HG03439 (cell line): ENCODE measurements at regions not wholly inside any gene's neighbourhood (a gene's known extent, or its start where the extent isn't known, plus 50 kb on each side); places are given as distances from the start of the nearest gene placed in this dataset.
"Not testable (repeated sequence)": the region's sequence is repeated elsewhere in the genome, so short reads cannot be mapped to it uniquely, and the experiment has no call there.

Source experiments
- ATAC-seq: cut with Tn5 transposase; IDR thresholded peaks from one replicate; pipeline ENCODE4 v1.9.1; 2021; ENCODE audit warnings: mild to moderate bottlenecking, moderate library complexity; ENCODE audit not compliant: unreplicated experiment

GRCh38 chr18:40348196-40348595 lies 1606.8 kb upstream of the PIK3C3 start:
- no peak for ATAC-seq

GRCh38 chr18:40347261-40347660 lies 1607.8 kb upstream of the PIK3C3 start:
- ATAC-seq, result no peak

- ATAC-seq, result no peak
Measured at GRCh38 chr18:40346146-40346545, 1608.9 kb upstream of the PIK3C3 start.

GRCh38 chr18:40341701-40342100 lies 1613.3 kb upstream of the PIK3C3 start:
- ATAC-seq, result no peak

- ATAC-seq, result no peak
Measured at GRCh38 chr18:40338284-40338683, 1616.8 kb upstream of the PIK3C3 start.

GRCh38 chr18:40326985-40327384 lies 1628.0 kb upstream of the PIK3C3 start:
- ATAC-seq, result no peak

- no peak for ATAC-seq
Measured at GRCh38 chr18:40325988-40326387, 1629.0 kb upstream of the PIK3C3 start.

- ATAC-seq, result no peak
Measured at GRCh38 chr18:40314199-40314598, 1640.8 kb upstream of the PIK3C3 start.

- ATAC-seq, result no peak
Measured at GRCh38 chr18:40313030-40313642, 1641.9 kb upstream of the PIK3C3 start.

GRCh38 chr18:40307627-40308026 lies 1647.4 kb upstream of the PIK3C3 start:
- ATAC-seq, result no peak

GRCh38 chr18:40296717-40297413 lies 1658.2 kb upstream of the PIK3C3 start:
- no peak for ATAC-seq

GRCh38 chr18:40292985-40293710 lies 1661.9 kb upstream of the PIK3C3 start:
- no peak for ATAC-seq

GRCh38 chr18:40283560-40283959 lies 1671.5 kb upstream of the PIK3C3 start:
- no peak for ATAC-seq

- ATAC-seq, result not testable (repeated sequence)
Measured at GRCh38 chr18:40281356-40281755, 1673.7 kb upstream of the PIK3C3 start.

- ATAC-seq, result no peak
Measured at GRCh38 chr18:40274618-40275196, 1680.3 kb upstream of the PIK3C3 start.

GRCh38 chr18:40272630-40273231 lies 1682.3 kb upstream of the PIK3C3 start:
- no peak for ATAC-seq

GRCh38 chr18:40259115-40259835 lies 1695.8 kb upstream of the PIK3C3 start:
- ATAC-seq, result no peak

- no peak for ATAC-seq
Measured at GRCh38 chr18:40258311-40258710, 1696.7 kb upstream of the PIK3C3 start.

- no peak for ATAC-seq
Measured at GRCh38 chr18:40250236-40250635, 1704.8 kb upstream of the PIK3C3 start.

- ATAC-seq, result no peak
Measured at GRCh38 chr18:40249390-40250080, 1705.5 kb upstream of the PIK3C3 start.
